ENCODE measurements at regions not wholly inside any gene's neighbourhood (a gene's known extent, or its start where the extent isn't known, plus 50 kb on each side); places are given as distances from the start of the nearest gene placed in this dataset.

DNA sequence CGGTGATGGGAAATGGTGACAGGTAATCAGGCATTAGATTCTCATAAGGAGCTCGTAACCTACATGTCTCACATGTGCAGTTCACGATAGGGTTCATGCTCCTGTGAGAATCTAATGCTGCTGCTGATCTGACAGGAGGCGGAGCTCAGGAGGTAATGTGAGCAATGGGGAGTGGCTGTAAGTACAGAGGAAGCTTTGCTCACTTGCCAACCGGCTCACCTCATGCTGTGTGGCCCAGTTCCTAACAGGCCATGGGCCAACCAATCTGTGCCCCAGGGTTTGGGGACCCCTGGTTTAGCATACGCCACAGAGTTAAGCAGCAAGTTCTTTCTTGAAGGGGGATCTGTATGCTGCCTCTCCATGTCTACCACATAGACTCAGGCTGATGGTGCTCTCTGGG is 133.1 kb downstream of the IQUB start:
- no peak for DNase-seq (ENCODE audit: low spot score)

DNA sequence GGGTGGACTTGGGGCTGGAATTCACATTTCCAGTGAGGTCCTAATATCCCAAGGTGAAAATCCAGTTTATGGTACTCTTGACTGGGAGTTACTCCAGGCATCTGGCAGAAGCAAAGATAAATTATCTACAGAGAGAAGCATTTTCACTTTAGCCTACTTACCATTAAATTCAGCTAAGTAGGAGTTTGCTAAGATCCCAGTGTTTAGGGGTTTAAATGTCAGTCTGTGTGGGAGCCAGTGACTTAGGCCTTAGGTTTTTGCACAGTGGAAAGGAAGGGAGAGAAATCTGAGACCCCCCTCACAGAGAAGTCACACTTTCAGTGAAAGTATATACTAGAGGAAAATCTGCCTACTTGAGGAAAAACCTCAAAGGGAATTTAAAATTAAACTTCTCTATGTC is 134.2 kb downstream of the IQUB start:
- DNase-seq (ENCODE audit: low spot score), result no peak

DNA sequence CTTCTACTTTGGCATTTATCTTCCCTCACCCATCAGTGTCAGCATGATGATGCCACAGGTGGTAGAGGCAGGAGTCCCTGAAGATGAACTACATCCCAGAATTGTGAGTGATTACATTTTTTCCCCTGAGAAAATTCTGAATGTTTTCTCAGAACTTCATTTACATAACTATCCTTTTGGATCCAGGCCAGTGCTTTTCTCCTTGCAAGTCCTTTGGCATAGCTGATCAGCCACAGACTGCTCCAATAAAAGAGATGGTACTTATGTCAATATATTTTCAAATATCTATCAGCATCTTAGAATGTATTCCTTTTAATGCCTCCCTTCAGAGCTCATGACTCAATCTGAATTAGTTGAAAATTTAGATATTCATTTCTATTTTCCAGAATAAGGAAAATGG is 135.5 kb downstream of the IQUB start:
- DNase-seq (ENCODE audit: low spot score), result no peak

GRCh38 chr7:123397746-123398338 is 136.6 kb downstream of the IQUB start:
- DNase-seq (ENCODE audit: low spot score), result no peak

DNA sequence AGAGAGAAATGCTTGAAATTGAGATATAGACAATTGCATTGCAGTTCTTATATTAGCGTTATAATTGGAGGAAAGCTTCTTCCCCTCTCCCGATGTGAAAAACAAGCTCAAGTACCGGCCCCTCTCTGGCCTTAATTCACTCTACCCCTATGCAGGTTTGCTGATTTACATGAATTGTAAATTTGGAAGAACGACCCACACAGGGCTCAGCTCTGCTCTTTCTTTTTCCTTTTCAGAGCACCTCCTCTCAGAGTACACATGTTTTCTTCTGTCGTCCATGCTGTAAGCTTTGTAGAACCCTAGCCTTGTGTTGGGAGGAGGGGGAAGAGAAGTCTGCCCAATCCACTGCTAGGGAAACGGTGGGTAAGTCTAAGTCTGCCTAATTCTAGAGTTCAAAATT is 140.8 kb downstream of the IQUB start:
- DNase-seq (ENCODE audit: low spot score), result no peak

DNA sequence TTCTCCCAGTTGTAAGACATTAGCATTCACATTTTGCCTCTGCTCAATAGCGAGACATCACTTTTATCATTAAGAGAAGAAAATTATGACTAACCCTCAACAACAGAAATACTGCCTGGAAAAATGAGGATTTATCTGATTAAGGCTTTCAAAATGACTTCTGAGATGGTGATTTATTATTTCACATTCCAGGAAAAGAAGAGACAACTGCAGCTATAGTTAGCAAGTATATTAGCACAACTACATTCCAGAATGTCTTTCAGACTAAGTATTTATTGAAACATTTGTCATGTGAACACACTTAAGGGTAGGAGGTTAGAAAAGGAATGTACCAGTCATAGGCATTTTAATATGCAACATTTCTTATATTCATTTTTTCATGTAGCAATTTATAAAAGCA is 162.0 kb downstream of the IQUB start:
- DNase-seq (ENCODE audit: low spot score), result no peak

DNA sequence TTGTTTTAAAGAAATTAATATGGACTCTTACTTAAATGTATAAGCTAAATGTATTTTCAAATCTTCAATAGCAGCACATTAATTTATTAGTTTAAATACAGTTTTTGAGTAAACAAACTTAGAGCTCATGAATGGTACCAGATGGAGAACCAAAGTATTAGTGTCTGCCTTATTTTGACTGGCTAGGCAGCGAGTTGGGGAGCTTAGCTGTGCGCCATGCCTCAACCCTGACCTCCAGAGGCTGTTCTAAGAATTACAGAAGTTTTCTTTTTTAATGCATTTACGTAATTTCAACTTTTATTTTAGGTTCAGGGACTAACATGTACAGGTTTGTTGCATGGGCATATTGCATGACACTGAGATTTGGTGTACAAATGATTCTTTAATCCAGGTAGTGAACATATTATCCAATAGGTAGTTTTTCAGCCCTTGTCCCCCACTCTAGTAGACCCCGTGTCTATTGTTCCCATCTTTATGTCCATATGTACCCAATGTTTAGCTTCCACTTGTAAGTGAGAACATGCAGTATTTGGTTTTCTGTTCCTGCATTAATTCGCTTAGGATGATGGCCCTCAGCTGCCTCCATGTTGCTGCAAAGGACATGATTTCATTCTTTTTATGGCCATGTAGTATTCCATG is 166.8 kb downstream of the IQUB start:
- DNase-seq (ENCODE audit: low spot score), result peak; percentile 9

DNA sequence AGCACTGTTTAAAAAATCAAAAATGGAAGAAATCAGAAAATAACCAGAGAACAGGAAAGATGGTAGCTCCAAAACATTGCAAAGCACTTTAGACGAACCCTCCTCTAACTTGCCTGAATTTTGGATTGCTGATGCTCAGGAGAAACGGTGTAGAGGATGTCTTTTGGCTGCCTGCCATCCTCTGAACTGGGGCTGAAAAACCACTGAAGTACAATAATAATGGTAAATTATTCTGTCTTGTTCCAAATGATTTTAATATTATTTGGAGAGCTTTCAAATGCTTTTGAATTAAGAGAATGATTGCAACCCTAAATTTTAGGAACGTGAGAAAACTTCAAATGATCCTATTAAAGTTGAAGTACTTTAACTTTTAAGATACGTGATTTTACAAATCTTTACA is 167.3 kb upstream of the SLC13A1 start:
- no peak for DNase-seq (ENCODE audit: low spot score)

DNA sequence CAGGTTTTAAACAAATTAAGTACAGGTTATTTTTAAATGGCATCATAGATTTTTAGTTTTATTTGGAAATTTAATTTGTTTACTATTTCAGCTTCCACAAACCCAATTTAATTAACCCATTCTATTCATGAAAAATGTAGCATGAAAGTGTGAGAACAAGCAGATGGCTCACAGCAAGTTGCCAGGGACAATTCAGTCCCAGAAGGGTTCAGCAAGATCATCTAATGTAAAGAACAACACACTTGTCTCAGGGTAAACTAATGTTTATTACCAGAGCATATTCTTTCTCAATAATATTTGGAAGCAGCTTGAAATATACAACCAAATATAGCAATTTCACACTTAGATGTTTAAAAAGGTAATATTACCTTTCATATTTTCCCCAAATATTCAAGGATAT is 166.9 kb upstream of the SLC13A1 start:
- DNase-seq (ENCODE audit: low spot score), result no peak

DNA sequence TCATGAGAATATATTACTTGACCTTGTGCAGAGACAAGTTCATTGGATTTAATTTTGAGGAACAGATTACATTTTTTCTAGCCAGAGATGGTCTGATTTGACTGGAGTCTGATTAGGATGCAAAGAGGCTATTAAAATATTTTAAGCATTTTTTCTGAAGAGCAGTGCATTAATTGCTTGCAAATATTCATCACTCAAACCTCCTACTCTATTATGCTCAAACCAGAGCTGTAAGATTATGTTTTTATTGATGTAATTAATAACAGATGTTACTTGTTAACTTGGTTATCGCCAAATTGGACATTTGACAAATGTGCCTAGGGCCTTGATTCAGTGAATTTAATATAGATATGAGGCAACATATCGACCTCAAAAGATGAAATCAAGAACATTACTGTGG is 160.9 kb upstream of the SLC13A1 start:
- DNase-seq (ENCODE audit: low spot score), result no peak

DNA sequence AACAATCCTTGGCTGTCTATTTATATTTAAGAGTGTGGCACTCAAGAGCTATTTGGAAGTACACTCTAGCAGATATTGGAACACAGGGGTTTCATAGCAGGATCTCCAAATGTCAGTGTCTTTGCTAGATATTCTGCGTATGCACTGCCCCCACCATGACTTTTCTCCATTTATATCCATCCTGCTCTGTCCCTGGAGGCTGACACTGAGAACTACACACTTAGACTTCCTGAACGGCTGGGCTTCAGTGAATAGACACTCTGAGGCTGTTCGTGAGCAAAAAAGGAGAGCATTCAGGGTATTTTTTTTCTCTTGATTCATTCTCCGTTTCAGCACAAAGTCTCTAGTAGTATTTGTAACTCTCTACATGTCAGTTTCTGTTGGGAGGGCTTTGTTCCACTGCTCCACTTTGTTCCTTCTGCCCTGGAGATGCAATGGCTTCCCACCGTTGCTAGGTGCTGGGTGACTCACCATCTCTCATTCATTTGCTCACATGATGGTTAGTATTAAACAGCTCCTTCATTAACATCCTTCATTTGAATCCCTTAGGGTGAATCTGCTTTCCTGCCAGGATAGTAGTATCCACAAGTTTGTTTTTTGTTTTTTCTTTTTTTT is 155.9 kb upstream of the SLC13A1 start:
- DNase-seq (ENCODE audit: low spot score), result no peak

- no peak for DNase-seq (ENCODE audit: low spot score)
Observed at GRCh38 chr7:123352973-123353372, 153.2 kb upstream of the SLC13A1 start.

DNA sequence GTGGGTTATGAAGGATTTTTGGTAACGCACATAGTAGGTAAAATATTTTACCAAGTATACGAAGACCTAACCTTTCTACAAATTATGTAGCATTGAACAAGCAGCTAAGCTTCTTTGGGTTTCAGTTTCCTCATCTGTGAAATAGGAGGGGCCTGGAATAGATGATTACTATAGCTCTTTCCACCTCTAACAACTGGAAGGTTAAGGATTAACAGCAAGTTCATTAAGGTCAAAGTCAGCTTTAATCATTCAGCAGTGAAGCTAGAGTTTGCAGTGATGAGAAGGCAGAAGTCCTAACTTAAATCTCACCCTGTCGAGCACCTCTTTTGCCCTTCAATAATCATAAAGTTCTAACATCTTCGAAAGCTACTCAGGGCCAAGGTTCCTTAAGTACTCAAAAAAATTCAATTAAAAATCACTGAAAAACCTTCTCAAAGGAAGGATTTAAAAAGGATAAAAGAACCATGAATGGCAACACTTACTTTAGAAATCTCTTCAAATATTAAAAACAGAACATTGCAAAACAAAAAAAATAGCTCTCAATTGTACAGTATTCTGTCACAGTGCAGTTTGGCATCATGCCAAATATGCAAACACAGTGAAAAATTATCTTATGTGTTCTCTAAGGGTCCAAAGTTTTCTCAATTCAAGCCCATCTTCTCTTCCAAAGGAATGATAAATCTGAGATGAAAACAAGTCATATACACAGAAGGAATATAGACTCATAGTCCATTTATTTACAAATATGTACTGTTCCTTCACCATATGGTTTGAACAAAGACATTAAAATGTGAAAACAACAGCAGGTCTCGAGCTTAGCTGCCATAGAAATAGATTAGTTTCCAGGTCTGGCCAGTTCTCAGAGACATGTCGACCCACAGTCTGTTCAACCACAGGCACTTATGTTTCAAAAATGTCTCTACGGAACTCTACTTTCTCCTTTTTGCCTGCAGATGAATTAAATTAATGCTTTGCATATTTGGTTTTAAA is 152.0 kb upstream of the SLC13A1 start:
- DNase-seq (ENCODE audit: low spot score), result no peak

DNA sequence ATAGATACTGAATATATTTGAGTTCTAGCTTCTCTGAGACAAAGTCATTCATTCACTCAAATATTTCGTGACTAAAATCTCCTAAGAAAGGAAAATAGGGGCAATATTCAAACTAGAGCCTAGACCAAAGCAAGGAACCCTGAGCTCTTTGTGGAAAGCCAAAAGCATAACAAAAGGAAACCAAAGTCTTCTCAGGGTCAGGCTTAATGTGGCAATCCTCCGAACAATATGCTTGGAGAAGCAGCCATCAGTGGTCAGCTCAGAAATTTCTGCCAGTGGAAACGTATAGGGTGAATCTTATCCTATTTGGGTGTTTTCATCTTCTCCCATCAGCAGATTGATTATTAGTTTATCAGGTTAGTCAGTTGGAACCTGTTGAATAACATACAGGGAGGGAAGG is 151.3 kb upstream of the SLC13A1 start:
- DNase-seq (ENCODE audit: low spot score), result no peak

DNA sequence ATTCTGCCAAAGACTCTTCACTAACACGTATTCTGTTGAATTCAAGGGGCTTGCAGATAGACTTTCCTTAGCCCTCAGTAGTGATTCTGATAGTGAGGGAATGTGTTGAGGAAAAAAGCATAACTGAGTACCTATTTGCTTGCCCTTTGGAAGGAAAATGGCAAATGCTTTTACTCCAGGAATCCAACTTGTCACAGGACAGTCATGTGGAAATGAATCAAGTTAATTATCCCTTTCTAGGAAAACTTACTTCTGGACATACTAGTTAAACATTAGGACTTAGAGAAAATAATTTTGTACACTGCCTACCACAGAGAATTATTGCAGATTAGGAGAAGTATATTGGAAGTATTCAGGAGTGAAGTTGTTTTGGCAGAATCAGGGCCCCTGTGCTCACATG is 148.9 kb upstream of the SLC13A1 start:
- no peak for DNase-seq (ENCODE audit: low spot score)

GRCh38 chr7:123346766-123347165 is 147.0 kb upstream of the SLC13A1 start:
- DNase-seq (ENCODE audit: low spot score), result no peak

GRCh38 chr7:123343611-123344010 is 143.8 kb upstream of the SLC13A1 start:
- DNase-seq (ENCODE audit: low spot score), result no peak

DNA sequence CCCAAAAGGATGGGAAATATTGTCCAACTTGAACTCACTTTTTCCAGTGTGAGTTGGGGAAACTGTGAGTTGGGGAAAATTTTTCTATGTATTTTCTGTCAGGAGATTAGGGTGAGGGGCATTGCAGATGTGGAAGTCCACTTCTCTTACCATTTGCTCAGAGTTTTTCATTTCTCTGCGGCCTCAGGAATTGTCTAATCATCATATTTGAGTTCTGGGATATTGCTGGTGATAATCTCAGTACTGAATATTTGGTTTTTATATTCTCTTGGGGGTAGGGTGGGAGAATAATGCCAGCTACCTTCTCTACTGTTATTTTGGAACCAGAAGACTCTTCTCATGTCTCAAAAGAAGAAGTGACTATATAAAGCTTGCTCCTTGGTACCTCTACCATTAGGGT is 141.3 kb upstream of the SLC13A1 start:
- no peak for DNase-seq (ENCODE audit: low spot score)

DNA sequence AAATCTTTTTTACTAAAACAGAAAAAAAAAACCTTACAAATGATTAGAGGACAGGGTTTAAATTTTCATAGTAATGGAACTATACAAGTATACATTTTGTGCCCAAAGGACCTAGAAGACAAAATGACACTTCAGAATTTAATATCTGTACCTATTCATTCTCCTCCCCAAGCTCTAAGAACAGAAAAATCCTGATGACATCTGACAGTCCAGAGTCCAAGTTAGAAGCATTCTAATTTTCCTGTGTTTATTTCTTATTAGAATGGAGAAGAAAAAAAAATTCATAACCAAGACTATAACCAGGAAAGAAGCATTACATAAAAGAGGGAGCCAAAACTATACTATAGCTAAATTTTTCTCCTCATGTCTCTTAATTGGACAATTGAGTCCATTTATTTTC is 138.9 kb upstream of the SLC13A1 start:
- no peak for DNase-seq (ENCODE audit: low spot score)

GRCh38 chr7:123329988-123330643 is 130.3 kb upstream of the SLC13A1 start:
- DNase-seq (ENCODE audit: low spot score), result no peak

GRCh38 chr7:123327661-123328060 is 127.9 kb upstream of the SLC13A1 start:
- DNase-seq (ENCODE audit: low spot score), result no peak

- no peak for DNase-seq (ENCODE audit: low spot score)
Observed at GRCh38 chr7:123324283-123324682, 124.5 kb upstream of the SLC13A1 start.

Data from AG08395 (cell line).